NCI-H446 (cell line): ENCODE measurements at regions not wholly inside any gene's neighbourhood (a gene's known extent, or its start where the extent isn't known, plus 50 kb on each side); places are given as distances from the start of the nearest gene placed in this dataset.

ENCODE experiments used
- DNase-seq, 2 experiments: peaks; one replicate each; lab custom pipeline; 2025; lab: John Stamatoyannopoulos, UW

- DNase-seq: no peak
Measured at GRCh38 chr4:22099896-22100295, 151.3 kb upstream of the KCNIP4 start.

- DNase-seq: no peak
Measured at GRCh38 chr4:22097596-22097995, 149.0 kb upstream of the KCNIP4 start.

GRCh38 chr4:22094217-22094616 is 145.6 kb upstream of the KCNIP4 start:
- no peak for DNase-seq

- no peak for DNase-seq
Measured at GRCh38 chr4:22093126-22093525, 144.6 kb upstream of the KCNIP4 start.

- DNase-seq: no peak
Measured at GRCh38 chr4:22091906-22092305, 143.3 kb upstream of the KCNIP4 start.

- no peak for DNase-seq
Measured at GRCh38 chr4:22091352-22091717, 142.8 kb upstream of the KCNIP4 start.

- DNase-seq: no peak
Measured at GRCh38 chr4:22090661-22091351, 142.2 kb upstream of the KCNIP4 start.

GRCh38 chr4:22077571-22077970 is 129.0 kb upstream of the KCNIP4 start:
- no peak for DNase-seq

GRCh38 chr4:22072726-22073125 is 124.2 kb upstream of the KCNIP4 start:
- no peak for DNase-seq

- DNase-seq: no peak
Measured at GRCh38 chr4:22072240-22072639, 123.7 kb upstream of the KCNIP4 start.

- DNase-seq: no peak
Measured at GRCh38 chr4:22071749-22072148, 123.2 kb upstream of the KCNIP4 start.

- no peak for DNase-seq
Measured at GRCh38 chr4:22070256-22070655, 121.7 kb upstream of the KCNIP4 start.

- no peak for DNase-seq
Measured at GRCh38 chr4:22063613-22064012, 115.0 kb upstream of the KCNIP4 start.

GRCh38 chr4:22062676-22063075 is 114.1 kb upstream of the KCNIP4 start:
- DNase-seq: no peak

- no peak for DNase-seq
Measured at GRCh38 chr4:22055954-22056353, 107.4 kb upstream of the KCNIP4 start.

GRCh38 chr4:22052076-22052475 is 103.5 kb upstream of the KCNIP4 start:
- no peak for DNase-seq

GRCh38 chr4:22048323-22048722 is 99.8 kb upstream of the KCNIP4 start:
- no peak for DNase-seq

GRCh38 chr4:22047793-22048192 is 99.2 kb upstream of the KCNIP4 start:
- DNase-seq: no peak

GRCh38 chr4:22045051-22045630 is 96.6 kb upstream of the KCNIP4 start:
- DNase-seq: no peak

GRCh38 chr4:22031423-22031822 is 82.9 kb upstream of the KCNIP4 start:
- DNase-seq: no peak

GRCh38 chr4:22030881-22031280 is 82.3 kb upstream of the KCNIP4 start:
- DNase-seq: no peak

GRCh38 chr4:22030307-22030706 is 81.7 kb upstream of the KCNIP4 start:
- no peak for DNase-seq

- no peak for DNase-seq
Measured at GRCh38 chr4:22029803-22030202, 81.2 kb upstream of the KCNIP4 start.

- no peak for DNase-seq
Measured at GRCh38 chr4:22021106-22021505, 72.5 kb upstream of the KCNIP4 start.
